HEK293 (cell line): ENCODE measurements at regions not wholly inside any gene's neighbourhood (a gene's known extent, or its start where the extent isn't known, plus 50 kb on each side); places are given as distances from the start of the nearest gene placed in this dataset.

Source experiments
- ATF2 ChIP-seq: fragments of 450-650 bp; formaldehyde crosslinking; IDR thresholded peaks from 2 replicates; pipeline ENCODE4 v1.5.1; 2016; ENCODE audit warnings: missing biosample characterization, missing genetic modification characterization, low read depth
- GLI4 ChIP-seq: fragments of 450-650 bp; formaldehyde crosslinking; IDR thresholded peaks from 2 replicates; pipeline ENCODE4 v1.5.1; 2016; ENCODE audit warnings: missing biosample characterization, missing genetic modification characterization
- MYNN ChIP-seq: fragments of 450-650 bp; formaldehyde crosslinking; IDR thresholded peaks from 2 replicates; pipeline ENCODE4 v1.5.1; 2016; ENCODE audit warnings: missing biosample characterization, missing genetic modification characterization, borderline replicate concordance
- ZNF362 ChIP-seq: fragments of 450-650 bp; formaldehyde crosslinking; IDR thresholded peaks from 2 replicates; pipeline ENCODE4 v1.5.1; 2016; ENCODE audit warnings: missing biosample characterization, missing genetic modification characterization
- ZSCAN30 ChIP-seq: fragments of 450-650 bp; IDR thresholded peaks from 2 replicates; pipeline ENCODE4 v1.5.1; 2018; ENCODE audit warnings: missing biosample characterization, mild to moderate bottlenecking, missing genetic modification characterization, moderate library complexity

- TF ChIP-seq ZNF362 (tag by site-specific recombination) (no peak), GLI4 (tag by site-specific recombination) (no peak), ZSCAN30 (tag by site-specific recombination) (no peak), ATF2 (tag by site-specific recombination) (no peak), MYNN (tag by site-specific recombination) (no peak)
Measured at GRCh38 chr11:116605543-116606459, 167.0 kb downstream of the BUD13 start.
